ENCODE measurements at regions not wholly inside any gene's neighbourhood (a gene's known extent, or its start where the extent isn't known, plus 50 kb on each side); places are given as distances from the start of the nearest gene placed in this dataset.

DNA sequence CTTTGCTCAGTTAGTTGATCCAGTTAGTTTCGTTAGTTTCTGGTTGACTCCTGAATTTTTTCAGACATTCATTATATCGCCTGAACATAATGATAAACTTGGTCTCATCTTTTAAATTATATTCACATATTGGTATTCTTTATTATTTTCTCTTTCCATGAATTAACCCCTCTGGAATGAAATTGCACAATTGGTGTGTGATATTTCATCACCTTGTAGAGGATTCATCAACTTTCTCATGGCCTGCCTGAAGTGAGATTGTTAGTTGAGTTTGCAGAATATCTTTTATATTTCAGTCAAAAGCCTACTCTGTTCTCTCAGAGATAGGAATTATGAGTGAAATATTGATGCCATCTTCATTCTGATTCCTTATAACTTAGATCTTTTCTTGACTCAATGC lies 1160.6 kb upstream of the AGA start:
- H3K4me3 ChIP-seq = no peak overlapping the region
- no peaks in the 10 kb centered on the region for H3K4me1 ChIP-seq
- ATAC-seq (no peak), DNase-seq (no peak)
- intact Hi-C loops (cut with DNase I) = no loop called here
- TF ChIP-seq, protein P1, sequence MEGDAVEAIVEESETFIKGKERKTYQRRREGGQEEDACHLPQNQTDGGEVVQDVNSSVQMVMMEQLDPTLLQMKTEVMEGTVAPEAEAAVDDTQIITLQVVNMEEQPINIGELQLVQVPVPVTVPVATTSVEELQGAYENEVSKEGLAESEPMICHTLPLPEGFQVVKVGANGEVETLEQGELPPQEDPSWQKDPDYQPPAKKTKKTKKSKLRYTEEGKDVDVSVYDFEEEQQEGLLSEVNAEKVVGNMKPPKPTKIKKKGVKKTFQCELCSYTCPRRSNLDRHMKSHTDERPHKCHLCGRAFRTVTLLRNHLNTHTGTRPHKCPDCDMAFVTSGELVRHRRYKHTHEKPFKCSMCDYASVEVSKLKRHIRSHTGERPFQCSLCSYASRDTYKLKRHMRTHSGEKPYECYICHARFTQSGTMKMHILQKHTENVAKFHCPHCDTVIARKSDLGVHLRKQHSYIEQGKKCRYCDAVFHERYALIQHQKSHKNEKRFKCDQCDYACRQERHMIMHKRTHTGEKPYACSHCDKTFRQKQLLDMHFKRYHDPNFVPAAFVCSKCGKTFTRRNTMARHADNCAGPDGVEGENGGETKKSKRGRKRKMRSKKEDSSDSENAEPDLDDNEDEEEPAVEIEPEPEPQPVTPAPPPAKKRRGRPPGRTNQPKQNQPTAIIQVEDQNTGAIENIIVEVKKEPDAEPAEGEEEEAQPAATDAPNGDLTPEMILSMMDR (IDR thresholded peaks at IDR 0.05) = no peak
- no peak overlapping the region for H3K27ac ChIP-seq
- no peaks in the 10 kb centered on the region for H3K27me3 ChIP-seq
- H3K9me3 ChIP-seq = no peaks in the 10 kb centered on the region
- no peaks in the 10 kb centered on the region for H3K36me3 ChIP-seq

DNA sequence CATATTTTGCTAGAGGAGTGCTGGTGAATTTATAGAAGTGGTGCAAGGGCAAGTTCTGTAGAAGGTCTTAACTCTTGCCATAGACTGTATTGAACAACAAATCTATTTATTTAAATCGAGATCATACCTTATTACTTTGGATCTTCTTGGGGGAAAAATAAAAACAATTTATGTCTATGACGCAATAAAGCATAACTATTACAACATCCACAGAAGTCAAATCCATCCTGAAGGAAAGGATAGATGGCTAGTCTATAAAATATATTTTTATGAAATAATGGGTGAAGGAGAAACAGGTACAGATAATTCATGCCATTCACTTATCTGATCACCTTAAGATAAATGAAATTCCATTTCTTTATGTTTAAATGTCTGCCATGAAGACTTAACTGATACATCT lies 1168.8 kb upstream of the AGA start:
- no peak overlapping the region for H3K27ac ChIP-seq
- TF ChIP-seq, protein P1 (IDR thresholded peaks at IDR 0.05) = no peak
- H3K4me3 ChIP-seq = no peak overlapping the region
- ATAC-seq (no peak), DNase-seq (no peak)
- no peaks in the 10 kb centered on the region for H3K9me3 ChIP-seq
- H3K4me1 ChIP-seq = no peaks in the 10 kb centered on the region
- intact Hi-C loops (cut with DNase I) = no loop called here
- H3K27me3 ChIP-seq = no peaks in the 10 kb centered on the region
- no peaks in the 10 kb centered on the region for H3K36me3 ChIP-seq

DNA sequence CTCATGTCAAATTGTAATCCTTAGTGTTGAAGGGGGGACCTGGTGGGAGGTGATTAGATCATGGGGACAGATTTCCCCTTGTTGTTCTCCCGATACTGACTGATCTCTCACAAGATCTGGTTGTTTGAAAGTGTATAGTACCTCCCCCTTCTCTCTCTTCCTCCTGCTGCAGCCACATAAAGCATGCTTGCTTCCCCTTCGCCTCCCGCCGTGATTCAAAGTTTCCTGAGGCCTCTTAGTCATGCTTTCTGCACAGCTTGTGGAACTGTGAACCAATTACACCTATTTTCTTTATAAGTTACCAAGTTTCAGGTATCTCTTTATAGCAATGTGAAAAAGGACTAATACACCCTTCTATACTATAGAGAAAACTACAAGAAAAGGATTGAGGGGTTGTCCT lies 1170.5 kb upstream of the AGA start:
- intact Hi-C loops (cut with DNase I) = no loop called here
- DNase-seq = no peak
- no peaks in the 10 kb centered on the region for H3K9me3 ChIP-seq
- no peak overlapping the region for H3K4me3 ChIP-seq
- TF ChIP-seq, protein P1 (IDR thresholded peaks at IDR 0.05) = no peak
- no peaks in the 10 kb centered on the region for H3K4me1 ChIP-seq
- no peak for ATAC-seq
- H3K27me3 ChIP-seq = no peaks in the 10 kb centered on the region
- no peaks in the 10 kb centered on the region for H3K36me3 ChIP-seq
- H3K27ac ChIP-seq = no peak overlapping the region

DNA sequence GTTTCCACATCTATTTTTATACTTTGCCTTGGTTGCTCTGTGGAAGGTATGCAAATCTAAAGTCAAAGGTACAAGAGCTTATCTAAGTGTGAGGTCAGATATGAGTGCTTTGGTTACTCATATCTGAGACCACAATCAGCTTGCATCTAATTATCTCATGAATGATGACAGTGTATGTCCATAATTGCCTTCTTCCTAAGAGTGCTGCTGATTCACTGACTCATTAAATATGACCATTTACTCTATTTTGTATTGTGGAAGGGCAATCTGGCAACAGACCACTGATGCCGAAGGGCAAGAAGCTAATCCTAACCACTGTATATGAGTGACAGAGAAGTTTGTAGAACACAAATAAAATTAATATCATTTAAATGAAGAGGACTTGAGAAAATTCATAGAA lies 1190.2 kb upstream of the AGA start:
- Histone ChIP-seq H3K27me3 (no peaks in the 10 kb centered on the region), H3K27ac (no peak overlapping the region), H3K4me3 (no peak overlapping the region), H3K4me1 (no peaks in the 10 kb centered on the region), H3K36me3 (no peaks in the 10 kb centered on the region), H3K9me3 (no peaks in the 10 kb centered on the region)
- TF ChIP-seq, protein P1 (IDR thresholded peaks at IDR 0.05) = no peak
- ATAC-seq (no peak), DNase-seq (no peak)
- intact Hi-C loops (cut with DNase I) = no loop called here

DNA sequence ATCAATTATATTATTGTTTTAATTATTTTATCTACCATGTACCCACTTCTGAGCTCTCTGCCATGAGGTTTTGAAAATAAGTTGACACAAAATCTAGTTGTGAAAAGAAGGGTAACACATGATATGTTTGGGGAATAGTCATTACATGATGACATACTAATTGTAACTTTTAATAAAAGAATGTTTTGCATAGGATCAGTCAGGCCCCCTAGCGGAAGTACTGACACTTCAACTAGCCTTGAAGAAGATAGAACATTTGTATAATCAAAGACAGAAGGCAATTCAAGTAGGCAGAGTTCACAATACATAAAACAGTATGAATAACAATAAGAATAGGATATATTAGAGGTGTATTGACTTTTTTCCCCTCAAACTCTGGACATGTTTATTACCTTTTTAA lies 1191.0 kb upstream of the AGA start:
- Histone ChIP-seq H3K36me3 (no peaks in the 10 kb centered on the region), H3K4me3 (no peak overlapping the region), H3K4me1 (no peaks in the 10 kb centered on the region), H3K27ac (no peak overlapping the region), H3K9me3 (no peaks in the 10 kb centered on the region), H3K27me3 (no peaks in the 10 kb centered on the region)
- DNase-seq = no peak
- TF ChIP-seq, protein P1 (IDR thresholded peaks at IDR 0.05) = no peak
- intact Hi-C loops (cut with DNase I) = no loop called here
- ATAC-seq = no peak

DNA sequence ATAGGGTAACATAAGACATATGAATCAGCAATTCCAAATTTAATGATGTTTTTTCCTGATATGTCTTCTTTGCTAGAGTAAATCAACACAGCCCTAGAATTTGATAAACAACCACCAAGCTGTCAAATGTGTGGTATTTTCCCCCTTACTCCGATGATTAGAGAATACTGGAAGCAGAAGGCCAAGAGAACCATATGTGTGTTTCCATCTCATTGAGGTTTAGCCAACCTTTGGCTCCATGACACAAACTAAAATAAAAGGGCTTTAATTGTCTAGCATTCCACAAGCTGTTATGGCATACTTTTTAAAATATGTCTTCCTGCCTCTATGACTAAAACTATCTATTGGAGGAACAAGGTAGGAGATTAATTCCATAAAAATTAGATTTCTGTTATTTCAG lies 1222.4 kb upstream of the AGA start:
- TF ChIP-seq, protein P1 (IDR thresholded peaks at IDR 0.05) = no peak
- Histone ChIP-seq H3K36me3 (no peaks in the 10 kb centered on the region), H3K9me3 (peaks cover 4% of the 10 kb centered on the region), H3K27me3 (no peaks in the 10 kb centered on the region), H3K4me3 (no peak overlapping the region), H3K27ac (no peak overlapping the region), H3K4me1 (no peaks in the 10 kb centered on the region)
- DNase-seq = no peak
- no peak for ATAC-seq
- intact Hi-C loops (cut with DNase I) = no loop called here
